Hematopoietic multipotent progenitor cell treated with erythropoietin and hydrocortisone succinate and interleukin-3 and kit ligand, for 6 days (in vitro differentiated cells): ENCODE measurements at regions not wholly inside any gene's neighbourhood (a gene's known extent, or its start where the extent isn't known, plus 50 kb on each side); places are given as distances from the start of the nearest gene placed in this dataset.

Source experiments
- DNase-seq: peaks from one replicate; pipeline ENCODE4 v3.0.0-alpha.2; 2015

GRCh38 chr2:199707593-199708185, 143.3 kb downstream of the FTCDNL1 start:
- DNase-seq, result peak; percentile 25

- no peak for DNase-seq
These were observed 145.5 kb downstream of the FTCDNL1 start for GRCh38 chr2:199705538-199705937.

DNA sequence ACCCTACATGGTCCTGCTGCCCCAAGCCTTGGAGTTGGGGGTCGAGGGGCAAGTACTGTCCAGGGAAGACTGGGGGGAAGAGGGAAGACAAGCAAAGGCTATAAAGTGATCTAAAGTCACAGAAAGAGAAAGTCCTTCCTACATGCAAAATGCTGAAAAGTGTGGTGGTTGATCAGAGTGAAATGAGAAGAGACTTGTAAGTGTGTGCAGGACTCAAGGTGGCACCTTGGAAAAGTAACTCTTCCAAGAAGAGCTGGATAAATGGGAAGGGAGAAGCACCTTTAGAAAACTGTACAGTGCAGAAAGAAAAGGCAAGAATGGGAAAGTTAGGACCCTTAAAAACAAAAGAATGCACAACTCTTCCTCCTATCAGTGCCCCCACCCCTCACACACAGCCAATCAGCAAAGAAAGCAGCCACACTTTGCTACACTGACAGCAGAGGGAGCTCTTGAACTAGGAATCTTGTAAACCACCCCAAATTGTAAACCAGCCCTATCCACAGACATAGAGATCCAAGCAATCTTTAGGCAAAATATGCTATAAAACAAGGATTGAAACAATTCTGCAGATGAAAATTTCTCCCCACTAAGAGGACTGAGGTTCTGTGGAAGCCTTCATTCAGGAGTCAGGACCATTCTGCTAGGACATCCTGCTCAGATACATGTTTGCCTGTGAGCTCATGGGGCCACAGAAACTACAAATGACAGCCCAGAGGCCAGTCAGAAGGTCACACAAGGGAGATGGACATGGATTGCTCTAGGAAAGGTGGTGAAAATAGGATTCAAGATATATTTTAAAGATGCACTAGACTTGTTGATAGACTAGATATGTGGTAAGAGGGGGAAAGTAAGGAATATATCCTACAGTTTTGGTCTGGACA, 146.4 kb downstream of the FTCDNL1 start:
- peak; percentile 87 for DNase-seq

DNA sequence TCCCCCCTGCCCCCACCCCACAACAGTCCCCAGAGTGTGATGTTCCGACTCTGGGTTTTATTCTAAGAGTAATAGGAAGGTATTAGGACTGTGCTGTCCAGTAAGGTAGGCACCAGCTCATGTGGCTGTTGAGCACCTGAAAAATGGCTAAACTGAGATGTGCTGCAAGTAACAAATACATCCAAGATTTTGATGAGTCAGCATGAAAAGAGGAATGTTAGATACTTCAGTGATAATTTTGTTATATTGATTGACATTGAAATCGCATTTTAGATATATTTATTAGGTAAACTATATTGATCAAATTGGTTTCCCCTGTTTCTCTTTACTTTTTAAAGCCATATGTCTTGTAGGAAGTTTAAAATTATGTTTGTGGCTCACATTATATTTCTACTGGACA, 147.8 kb downstream of the FTCDNL1 start:
- no peak for DNase-seq

DNA sequence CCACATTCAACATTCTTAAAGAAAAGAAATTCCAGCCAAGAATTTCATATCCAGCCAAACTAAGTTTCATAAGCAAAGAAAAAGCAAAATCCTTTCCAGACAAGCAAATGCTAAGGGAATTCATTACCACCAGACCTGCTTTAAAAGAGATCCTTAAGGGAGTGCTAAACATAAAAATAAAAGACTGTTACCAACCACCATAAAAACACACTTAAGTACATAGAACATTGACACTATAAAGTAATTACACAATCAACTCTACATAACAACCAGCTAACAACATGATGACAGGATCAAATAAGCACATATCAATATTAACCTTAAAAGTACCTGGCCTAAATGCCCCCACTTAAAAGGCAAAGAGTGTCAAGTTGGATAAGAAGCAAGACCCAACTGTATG, 153.5 kb downstream of the FTCDNL1 start:
- no peak for DNase-seq

- no peak for DNase-seq
These were observed 154.9 kb downstream of the FTCDNL1 start for GRCh38 chr2:199696048-199696447.

DNA sequence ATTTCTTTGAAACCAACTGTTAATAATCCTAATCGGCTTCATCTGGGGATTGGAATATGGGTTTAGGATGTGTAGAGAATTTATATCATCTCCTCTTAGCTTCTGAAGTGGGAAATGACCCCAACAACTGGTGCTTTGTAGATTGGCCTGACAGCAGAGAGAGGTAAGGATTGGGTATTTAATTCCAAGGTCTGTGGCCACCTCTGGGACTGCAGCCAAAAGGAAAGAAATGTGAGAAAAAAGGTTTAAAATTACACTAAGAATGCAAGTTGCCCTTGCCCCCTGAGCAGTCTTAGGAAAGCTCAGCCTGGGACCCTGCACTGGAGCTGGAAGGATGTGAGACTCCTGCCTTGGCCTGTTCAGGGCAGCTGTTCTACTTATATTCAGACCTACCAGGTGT, 157.1 kb downstream of the FTCDNL1 start:
- no peak for DNase-seq

DNA sequence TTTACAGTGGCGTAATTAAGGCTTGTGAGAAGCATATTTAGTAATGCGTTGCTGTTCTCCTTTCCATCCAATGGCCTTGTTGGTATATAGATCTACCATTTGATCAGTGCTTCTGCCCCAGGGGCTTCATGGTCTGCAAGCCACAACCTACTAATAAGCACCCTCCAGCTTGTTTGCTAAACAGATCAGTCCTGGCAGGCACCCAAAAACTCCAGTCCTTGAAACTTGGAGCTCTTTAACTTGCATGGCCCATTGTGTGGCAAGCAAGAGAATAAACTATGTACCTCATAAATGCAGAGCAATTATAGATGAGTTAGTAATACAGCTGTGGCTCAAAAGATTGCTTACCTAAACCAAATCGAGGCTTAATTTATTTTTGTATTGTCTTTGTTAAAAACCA, 158.5 kb downstream of the FTCDNL1 start:
- no peak for DNase-seq

GRCh38 chr2:199690225-199690624, 160.8 kb downstream of the FTCDNL1 start:
- DNase-seq, result no peak

GRCh38 chr2:199685669-199686068, 165.3 kb downstream of the FTCDNL1 start:
- no peak for DNase-seq

DNA sequence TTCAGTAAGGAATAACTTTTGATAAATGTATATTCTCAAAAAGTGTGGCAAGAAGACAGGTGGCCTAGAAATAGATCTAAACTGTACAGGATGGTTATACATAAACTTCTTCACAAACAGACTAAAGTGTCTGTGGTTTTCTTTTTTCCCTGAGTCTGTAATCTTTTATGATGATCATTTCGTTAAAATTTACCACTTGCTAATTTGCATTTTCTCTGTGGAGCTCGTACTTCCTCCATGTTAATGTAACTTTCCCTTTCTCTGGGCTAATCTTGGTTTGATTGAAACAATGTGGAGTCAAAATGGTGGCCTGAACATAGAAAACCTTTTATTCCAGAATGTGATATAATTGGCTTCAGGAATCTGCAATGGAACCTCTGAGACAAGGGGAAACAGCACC, 166.2 kb downstream of the FTCDNL1 start:
- DNase-seq, result no peak

DNA sequence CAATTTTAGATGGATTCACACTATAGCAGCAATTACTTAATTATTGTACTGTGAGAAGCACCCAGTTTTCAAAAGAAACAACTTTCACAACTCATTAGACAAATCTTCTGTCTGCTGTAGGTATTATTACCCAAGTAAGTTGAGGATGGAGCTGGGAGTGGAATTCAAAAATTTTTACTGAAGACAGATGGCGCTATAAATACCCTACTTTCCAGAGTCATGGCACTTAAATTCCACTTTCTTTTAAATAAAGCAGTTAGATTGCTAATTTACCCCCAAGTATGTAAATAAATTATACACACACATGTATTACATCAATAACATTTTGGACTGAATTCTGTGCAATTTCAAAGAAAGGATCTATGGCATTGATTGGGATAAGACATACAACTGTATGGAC, 166.8 kb downstream of the FTCDNL1 start:
- DNase-seq, result no peak

DNA sequence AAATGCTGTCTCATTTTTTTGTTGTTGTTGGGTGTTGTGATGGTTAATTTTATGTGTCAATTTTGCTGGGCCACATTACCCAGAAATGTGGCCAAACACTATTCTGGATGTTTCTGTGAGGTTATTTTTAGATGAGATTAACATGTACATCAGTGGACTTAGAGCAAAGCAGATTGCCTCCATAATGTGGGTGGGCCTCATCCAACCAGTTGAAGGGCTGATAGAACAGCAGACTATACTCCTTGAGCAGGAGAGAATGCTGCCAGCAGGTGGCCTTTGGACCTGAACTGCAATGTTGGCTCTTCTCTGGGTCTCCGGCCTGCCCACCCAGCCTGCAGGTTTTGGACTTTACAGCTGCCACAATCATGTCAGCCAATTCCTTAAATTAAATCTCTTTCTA, 169.0 kb downstream of the FTCDNL1 start:
- no peak for DNase-seq

- DNase-seq, result no peak
These were observed 170.5 kb downstream of the FTCDNL1 start for GRCh38 chr2:199680482-199680881.

DNA sequence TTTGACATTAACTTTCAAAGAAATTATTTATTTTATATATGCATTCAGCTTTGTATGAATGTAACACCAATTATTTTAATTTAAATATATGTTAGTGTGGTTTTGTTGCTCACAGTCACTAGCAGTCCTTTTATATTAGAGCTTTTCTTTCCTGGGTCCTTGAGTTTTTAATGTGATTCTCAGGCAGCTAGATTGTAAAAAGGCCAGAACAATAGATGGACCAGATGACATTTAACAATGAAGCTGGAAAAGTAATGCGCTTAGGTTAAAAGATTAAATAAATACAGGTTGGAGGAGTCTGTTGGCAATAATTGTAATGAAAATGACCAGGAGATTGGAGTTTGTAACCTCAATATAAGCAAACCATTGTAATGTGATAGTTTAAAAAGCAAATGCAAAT, 171.1 kb downstream of the FTCDNL1 start:
- no peak for DNase-seq

DNA sequence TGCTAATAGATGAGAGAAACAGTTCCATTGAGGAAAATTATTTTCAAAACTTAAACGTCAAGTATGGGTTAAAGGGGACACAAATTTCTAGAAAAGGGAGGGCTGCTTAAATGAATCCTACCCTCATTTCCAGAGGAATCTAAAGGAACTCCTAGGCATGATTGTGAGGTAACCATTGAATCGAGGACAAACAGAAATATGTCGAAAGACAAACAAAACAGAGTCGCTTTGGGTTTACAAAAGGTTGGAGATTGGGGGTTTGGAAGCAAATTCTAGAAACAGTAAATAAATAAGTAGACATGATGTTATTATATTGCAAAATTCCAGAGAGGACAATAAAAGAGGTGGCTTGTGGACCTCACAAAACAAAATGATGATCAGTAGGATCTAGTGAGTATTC, 173.1 kb downstream of the FTCDNL1 start:
- no peak for DNase-seq

- DNase-seq, result no peak
These were observed 182.3 kb downstream of the FTCDNL1 start for GRCh38 chr2:199668645-199669044.

DNA sequence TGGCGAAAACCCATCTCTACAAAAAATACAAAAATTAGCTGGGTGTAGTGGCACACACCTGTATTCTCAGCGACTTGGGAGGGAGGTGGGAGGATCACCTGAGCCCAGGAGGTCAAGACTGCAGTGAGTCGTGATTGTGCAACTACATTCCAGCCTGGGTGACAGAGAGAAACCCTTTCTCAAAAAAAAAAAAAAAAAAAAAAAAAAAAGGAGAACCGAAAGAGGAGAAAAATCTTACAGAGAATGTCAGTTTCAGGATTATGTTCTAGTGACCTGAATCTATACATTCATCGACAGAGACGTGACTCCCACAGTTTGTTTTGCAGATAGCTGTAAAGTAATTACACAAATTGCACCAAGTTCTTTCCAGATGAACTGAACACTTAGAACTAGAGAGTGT, 187.8 kb downstream of the FTCDNL1 start:
- DNase-seq, result no peak

DNA sequence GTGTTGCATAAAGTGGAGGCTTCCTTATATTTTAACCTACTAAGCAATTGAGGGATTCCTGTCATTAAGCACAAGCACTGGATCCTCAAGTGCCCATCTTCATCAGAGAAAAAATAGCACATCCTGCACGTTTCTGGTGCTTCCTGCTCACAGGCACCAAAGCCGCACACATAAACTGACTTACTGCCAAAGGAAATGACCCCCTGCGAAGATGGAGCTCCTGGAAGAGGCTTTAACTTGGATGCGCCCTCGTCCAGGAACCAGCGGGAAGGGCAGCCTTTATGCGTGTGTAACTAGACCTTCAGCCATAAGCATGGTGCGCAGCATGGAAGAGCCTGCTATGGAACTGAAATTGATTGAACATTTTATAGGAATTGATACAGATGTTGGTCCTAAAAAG, 188.7 kb downstream of the FTCDNL1 start:
- DNase-seq, result no peak

GRCh38 chr2:199660167-199660566, 190.8 kb downstream of the FTCDNL1 start:
- no peak for DNase-seq

DNA sequence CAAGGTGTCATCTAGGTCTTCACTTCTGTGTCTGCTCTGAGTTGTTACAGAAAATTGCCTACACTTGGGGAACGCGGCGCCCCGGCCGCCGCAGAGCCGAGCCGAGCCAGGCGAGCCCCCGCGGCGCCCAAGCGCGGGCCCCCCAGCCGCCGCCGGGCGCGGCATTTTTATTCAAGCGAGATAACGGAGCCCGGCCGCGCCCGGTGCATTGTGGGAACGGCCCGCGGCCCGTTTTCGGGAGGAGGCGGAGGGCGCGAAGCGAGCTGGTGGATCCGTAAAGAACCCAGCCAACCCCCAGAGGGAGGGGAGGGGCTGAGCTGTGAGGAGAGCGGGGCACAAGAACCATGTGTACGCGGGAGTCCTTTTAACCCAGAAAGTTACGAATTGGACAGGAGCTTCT, 191.8 kb downstream of the FTCDNL1 start:
- DNase-seq, result peak; percentile 79

- DNase-seq, result no peak
These were observed 188.7 kb upstream of the SATB2 start for GRCh38 chr2:199646439-199646838.

- DNase-seq, result no peak
These were observed 173.4 kb upstream of the SATB2 start for GRCh38 chr2:199631129-199631528.

- no peak for DNase-seq
These were observed 171.6 kb upstream of the SATB2 start for GRCh38 chr2:199629301-199629700.

GRCh38 chr2:199627417-199627816, 169.7 kb upstream of the SATB2 start:
- DNase-seq, result no peak
